Endodermal cell (in vitro differentiated cells): ENCODE measurements at regions not wholly inside any gene's neighbourhood (a gene's known extent, or its start where the extent isn't known, plus 50 kb on each side); places are given as distances from the start of the nearest gene placed in this dataset.

Source experiments
- DNase-seq: peaks from one replicate; pipeline ENCODE4 v3.0.0-alpha.2; 2017
- H3K27ac ChIP-seq: 2 replicates; pipeline ENCODE4 v1.5.1; 2013; ENCODE audit warnings: mild to moderate bottlenecking, low read depth, low read length, moderate library complexity
- H3K27me3 ChIP-seq: 2 replicates; pipeline ENCODE4 v1.6.1; 2013; ENCODE audit warnings: mild to moderate bottlenecking, low read length, moderate library complexity; ENCODE audit not compliant: insufficient read depth, control insufficient read depth, poor library complexity, severe bottlenecking
- H3K36me3 ChIP-seq: 2 replicates; pipeline ENCODE4 v1.7.0; 2013; ENCODE audit warnings: mild to moderate bottlenecking, low read length, moderate library complexity; ENCODE audit not compliant: control insufficient read depth, insufficient read depth
- H3K4me1 ChIP-seq: one replicate; pipeline ENCODE4 v1.7.0; 2013; ENCODE audit warnings: low read length; ENCODE audit not compliant: control insufficient read depth, insufficient read depth
- H3K4me3 ChIP-seq: 2 replicates; pipeline ENCODE4 v1.5.1; 2013; ENCODE audit warnings: mild to moderate bottlenecking, low read length, moderate library complexity
- H3K9ac ChIP-seq: 2 replicates; pipeline ENCODE4 v1.6.1; 2013; ENCODE audit warnings: mild to moderate bottlenecking, low read length, moderate library complexity; ENCODE audit not compliant: poor library complexity, severe bottlenecking; ENCODE audit errors: extremely low read depth
- H3K9me3 ChIP-seq: 2 replicates; pipeline ENCODE4 v1.6.1; 2013; ENCODE audit warnings: mild to moderate bottlenecking, low read length, moderate library complexity; ENCODE audit not compliant: control insufficient read depth
- H3K27ac Mint-ChIP-seq: 2 replicates; pipeline ENCODE4 v1.8.0; 2020; ENCODE audit warnings: mixed read lengths
- H3K27me3 Mint-ChIP-seq: 2 replicates; pipeline ENCODE4 v1.8.0; 2021; ENCODE audit warnings: mild to moderate bottlenecking, mixed read lengths; ENCODE audit not compliant: insufficient read depth
- H3K36me3 Mint-ChIP-seq: 2 replicates; pipeline ENCODE4 v1.8.0; 2020; ENCODE audit warnings: low read depth, mixed read lengths
- H3K4me1 Mint-ChIP-seq: 2 replicates; pipeline ENCODE4 v1.8.0; 2020; ENCODE audit warnings: mixed read lengths
- H3K4me3 Mint-ChIP-seq: 2 replicates; pipeline ENCODE4 v1.8.0; 2020; ENCODE audit warnings: mild to moderate bottlenecking, moderate library complexity, mixed read lengths
- H3K9me3 Mint-ChIP-seq: 2 replicates; pipeline ENCODE4 v1.8.0; 2020; ENCODE audit warnings: mild to moderate bottlenecking, mixed read lengths
- WGBS, 2 experiments: methylation state at CpG; one replicate each; pipeline versions ENCODE4 v1.1.5 to v1.1.7; 2013; ENCODE audit warnings: missing lambda C conversion rate in 2 of 2, mixed read lengths in 1 of 2; ENCODE audit not compliant: insufficient coverage in 1 of 2, insufficient read length in 1 of 2; 5-methylcytosine and 5-hydroxymethylcytosine counted together
- TF ChIP-seq, protein P1 (sequence below): fragments of 200-600 bp; sonication (generic); conservative IDR thresholded peaks from 2 replicates; pipeline ENCODE4 v1.5.0; 2021; ENCODE audit warnings: antibody characterized with exemption, mild to moderate bottlenecking

DNA sequence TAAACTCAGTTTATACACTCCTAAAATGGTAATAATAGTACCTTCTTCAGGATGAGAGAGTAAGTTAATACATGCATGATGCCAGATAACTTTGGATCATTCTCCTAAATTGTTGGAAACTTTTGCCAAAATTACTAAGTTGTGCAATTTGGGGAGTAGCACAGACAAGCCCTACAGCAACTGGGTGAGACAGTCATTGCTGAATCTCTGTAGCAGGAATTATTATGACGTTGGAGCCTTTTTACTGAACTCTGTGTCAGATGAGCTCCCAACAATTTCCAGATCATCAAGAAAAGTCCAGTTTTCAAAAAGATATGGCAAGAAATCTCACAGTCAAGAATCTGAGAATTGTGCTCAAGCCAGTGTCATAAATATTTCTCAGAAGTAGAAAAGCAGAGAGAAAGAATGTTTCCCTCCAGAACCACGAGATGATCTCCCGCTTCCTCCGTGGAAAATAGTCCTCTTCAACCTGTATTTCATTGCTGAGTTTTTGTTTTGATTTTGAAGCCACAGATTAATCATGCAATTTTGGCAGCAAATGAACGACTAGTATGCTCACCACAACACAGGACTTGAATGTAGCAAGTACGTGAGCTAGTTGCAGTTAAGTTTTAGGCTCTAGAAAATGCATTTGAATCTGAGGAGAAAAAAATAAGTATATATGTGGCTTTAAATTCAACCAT lies 485.4 kb downstream of the CNTN6 start:
- Mint-ChIP-seq H3K27ac (no peak overlapping the region), H3K9me3 (no peaks in the 10 kb centered on the region), H3K36me3 (no peaks in the 10 kb centered on the region), H3K4me3 (no peak overlapping the region), H3K4me1 (no peaks in the 10 kb centered on the region), H3K27me3 (no peaks in the 10 kb centered on the region)
- H3K27me3 ChIP-seq: no peaks in the 10 kb centered on the region
- no peak for DNase-seq
- H3K4me1 ChIP-seq: no peaks in the 10 kb centered on the region
- H3K36me3 ChIP-seq: no peaks in the 10 kb centered on the region
- no peak overlapping the region for H3K4me3 ChIP-seq
- TF ChIP-seq, protein P1, sequence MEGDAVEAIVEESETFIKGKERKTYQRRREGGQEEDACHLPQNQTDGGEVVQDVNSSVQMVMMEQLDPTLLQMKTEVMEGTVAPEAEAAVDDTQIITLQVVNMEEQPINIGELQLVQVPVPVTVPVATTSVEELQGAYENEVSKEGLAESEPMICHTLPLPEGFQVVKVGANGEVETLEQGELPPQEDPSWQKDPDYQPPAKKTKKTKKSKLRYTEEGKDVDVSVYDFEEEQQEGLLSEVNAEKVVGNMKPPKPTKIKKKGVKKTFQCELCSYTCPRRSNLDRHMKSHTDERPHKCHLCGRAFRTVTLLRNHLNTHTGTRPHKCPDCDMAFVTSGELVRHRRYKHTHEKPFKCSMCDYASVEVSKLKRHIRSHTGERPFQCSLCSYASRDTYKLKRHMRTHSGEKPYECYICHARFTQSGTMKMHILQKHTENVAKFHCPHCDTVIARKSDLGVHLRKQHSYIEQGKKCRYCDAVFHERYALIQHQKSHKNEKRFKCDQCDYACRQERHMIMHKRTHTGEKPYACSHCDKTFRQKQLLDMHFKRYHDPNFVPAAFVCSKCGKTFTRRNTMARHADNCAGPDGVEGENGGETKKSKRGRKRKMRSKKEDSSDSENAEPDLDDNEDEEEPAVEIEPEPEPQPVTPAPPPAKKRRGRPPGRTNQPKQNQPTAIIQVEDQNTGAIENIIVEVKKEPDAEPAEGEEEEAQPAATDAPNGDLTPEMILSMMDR: no peak
- 85 to 93% methylated on average over 6 of the region's 6 CpGs for WGBS, 2 experiments
- no peak overlapping the region for H3K9ac ChIP-seq
- no peak overlapping the region for H3K27ac ChIP-seq
- peaks cover 8% of the 10 kb centered on the region for H3K9me3 ChIP-seq

DNA sequence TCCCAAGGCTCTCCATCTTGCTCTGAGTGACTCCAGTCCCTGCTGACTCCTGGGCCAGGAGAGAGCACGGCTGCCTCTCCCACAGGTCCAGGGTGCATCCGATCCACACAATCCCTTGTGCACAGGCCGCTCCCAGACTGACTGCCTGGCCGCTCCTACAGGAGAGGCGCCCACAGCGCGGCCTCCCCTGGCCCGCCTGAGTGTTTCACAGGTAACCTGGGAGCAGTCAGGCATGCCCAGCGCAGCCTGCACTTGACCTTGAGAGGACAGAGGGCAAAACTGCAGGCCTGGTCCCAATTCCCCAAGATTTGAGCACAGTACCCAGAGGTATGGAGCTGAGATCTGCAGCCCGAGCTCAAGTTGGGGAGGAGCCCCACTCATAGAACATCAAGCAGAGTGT lies 490.2 kb downstream of the CNTN6 start:
- TF ChIP-seq, protein P1: no peak
- no peak overlapping the region for H3K4me3 ChIP-seq
- DNase-seq: no peak
- no peaks in the 10 kb centered on the region for H3K27me3 ChIP-seq
- H3K9me3 ChIP-seq: peaks cover 19% of the 10 kb centered on the region
- 89 to 100% methylated on average over 2 to 10 of the region's 10 CpGs for WGBS, 2 experiments
- no peak overlapping the region for H3K9ac ChIP-seq
- Mint-ChIP-seq H3K27ac (no peak overlapping the region), H3K4me3 (no peak overlapping the region), H3K36me3 (peaks cover 1% of the 10 kb centered on the region), H3K4me1 (peaks cover 8% of the 10 kb centered on the region), H3K27me3 (no peaks in the 10 kb centered on the region), H3K9me3 (peaks cover 33% of the 10 kb centered on the region)
- H3K36me3 ChIP-seq: no peaks in the 10 kb centered on the region
- H3K4me1 ChIP-seq: no peaks in the 10 kb centered on the region
- H3K27ac ChIP-seq: no peak overlapping the region

DNA sequence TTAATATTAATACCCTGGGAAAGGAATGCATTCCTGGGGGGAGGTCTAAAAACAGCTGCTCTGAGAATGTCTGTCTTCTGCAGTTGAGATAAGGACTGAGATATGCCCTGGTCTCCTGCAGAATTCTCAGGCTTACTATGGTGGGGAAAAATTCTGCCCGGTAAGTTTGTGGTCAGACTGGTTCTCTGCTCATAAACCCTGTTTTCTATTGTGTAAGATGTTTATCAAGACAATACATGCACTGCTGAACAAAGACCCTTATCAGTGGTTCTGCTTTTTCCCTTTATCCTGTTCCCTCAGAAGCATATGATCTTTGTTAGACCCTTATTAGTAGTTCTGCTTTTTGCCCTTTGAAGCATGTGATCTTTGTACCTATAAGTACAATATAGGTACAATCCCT lies 494.6 kb downstream of the CNTN6 start:
- WGBS, 2 experiments: 88% methylated on average over 1 of the region's 1 CpG; no CpG with 5 or more reads in 1 of the 2 experiments
- Mint-ChIP-seq H3K36me3 (peaks cover 1% of the 10 kb centered on the region), H3K4me3 (no peak overlapping the region), H3K27ac (no peak overlapping the region), H3K4me1 (peaks cover 8% of the 10 kb centered on the region), H3K27me3 (no peaks in the 10 kb centered on the region), H3K9me3 (peaks cover 34% of the 10 kb centered on the region)
- peaks cover 44% of the 10 kb centered on the region for H3K9me3 ChIP-seq
- no peaks in the 10 kb centered on the region for H3K36me3 ChIP-seq
- no peak overlapping the region for H3K27ac ChIP-seq
- H3K4me3 ChIP-seq: no peak overlapping the region
- TF ChIP-seq, protein P1: no peak
- H3K27me3 ChIP-seq: no peaks in the 10 kb centered on the region
- DNase-seq: no peak
- no peaks in the 10 kb centered on the region for H3K4me1 ChIP-seq
- no peak overlapping the region for H3K9ac ChIP-seq
